GM21515 (cell line): ENCODE measurements at regions not wholly inside any gene's neighbourhood (a gene's known extent, or its start where the extent isn't known, plus 50 kb on each side); places are given as distances from the start of the nearest gene placed in this dataset.

Experiments used
- ATAC-seq: cut with Tn5 transposase; IDR thresholded peaks from one replicate; pipeline ENCODE4 v1.9.1; 2021; ENCODE audit not compliant: unreplicated experiment

DNA sequence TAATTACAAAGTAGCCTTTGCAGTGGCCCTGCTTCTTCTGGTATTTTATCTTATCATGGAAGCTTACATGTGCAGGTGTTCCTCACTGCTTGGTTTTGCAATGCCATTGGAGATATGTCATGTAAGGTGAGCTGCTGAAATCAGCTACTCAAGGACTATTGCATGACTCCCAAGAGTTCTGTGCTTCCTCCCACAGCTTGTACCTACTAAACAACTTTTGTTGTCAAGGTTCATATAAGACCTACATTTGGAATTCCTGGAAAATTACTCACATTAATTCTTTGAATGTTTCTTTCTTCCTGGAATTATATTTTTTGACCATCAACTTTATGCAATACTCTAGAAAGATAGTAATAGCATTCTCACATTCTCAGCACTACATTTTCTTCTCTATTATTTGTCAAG is 427.5 kb upstream of the HSF2 start:
- ATAC-seq, result no peak

DNA sequence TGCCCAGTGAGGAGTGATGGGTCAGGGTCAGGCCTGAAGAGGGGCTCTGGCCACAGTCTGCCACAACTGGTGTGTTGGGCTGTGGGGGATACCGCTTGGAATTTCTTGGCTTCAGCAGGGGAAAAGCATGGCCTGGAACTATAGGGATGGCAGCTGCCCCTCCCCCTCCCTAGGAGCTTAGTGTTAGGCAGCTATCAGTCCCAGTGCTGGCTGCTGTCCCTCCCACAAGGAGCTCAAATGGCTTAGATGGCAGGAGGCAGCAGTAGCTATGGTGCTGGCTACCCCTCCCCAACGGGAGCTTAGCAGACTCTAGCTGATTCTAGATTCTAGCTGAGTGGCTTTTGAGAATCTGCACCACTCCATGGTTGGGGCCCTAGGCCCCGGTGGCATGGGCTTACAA is 414.5 kb upstream of the HSF2 start:
- ATAC-seq, result no peak

DNA sequence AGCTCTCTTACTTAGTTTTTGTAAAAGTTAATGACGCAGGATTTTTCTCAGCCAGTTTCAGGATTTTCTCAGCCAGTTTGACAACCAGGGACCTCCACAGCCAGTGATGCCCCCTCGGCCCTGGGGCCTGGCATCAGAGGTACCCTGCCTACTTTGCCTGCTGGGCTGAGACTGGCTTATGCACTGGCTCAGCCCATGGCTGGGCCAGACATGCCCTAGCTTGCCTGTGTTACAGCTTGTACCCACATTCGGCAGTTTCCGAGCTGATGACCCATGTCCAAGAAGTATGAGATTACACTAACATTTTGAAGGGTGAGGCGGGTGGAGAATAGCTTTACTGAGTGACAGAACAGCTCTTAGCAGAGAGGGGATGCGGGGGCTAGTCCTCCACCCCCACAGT is 406.1 kb upstream of the HSF2 start:
- no peak for ATAC-seq

DNA sequence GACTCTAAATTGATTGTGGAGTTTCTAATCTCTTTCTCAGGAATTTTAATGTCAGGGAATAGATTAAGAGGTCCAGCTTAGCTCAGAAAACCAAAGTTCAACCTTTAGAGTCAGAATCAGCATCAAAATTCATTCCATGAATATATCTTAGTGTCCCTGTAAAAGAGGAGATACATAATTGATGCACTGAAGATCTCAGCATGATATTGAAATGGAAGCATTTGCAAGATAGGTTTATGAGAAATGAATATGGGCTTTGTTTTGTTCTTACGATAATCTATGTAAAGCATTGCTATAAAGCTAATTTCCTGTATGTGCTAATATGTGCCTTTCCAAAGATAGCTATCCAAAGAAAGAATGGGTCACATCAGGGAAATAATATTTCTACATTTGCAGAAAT is 404.5 kb upstream of the HSF2 start:
- no peak for ATAC-seq

DNA sequence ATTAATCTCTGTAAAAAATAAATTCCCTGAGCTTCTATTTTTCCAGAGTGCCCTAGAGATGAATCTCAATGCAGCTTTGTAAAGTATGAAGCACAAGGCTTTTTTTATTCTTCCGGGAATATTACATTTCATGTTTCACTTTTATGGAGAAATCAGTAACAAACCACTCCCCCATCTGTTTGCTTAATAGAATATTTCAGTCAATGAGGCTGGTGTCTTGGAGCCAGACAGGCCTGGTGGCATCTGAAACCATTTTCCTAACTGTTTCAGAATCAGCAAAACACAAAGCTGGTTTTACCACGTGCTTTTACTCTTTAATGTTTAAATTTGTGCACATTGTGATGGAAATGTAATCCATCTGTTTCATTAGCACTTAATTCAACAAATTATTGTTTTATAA is 400.8 kb upstream of the HSF2 start:
- no peak for ATAC-seq

DNA sequence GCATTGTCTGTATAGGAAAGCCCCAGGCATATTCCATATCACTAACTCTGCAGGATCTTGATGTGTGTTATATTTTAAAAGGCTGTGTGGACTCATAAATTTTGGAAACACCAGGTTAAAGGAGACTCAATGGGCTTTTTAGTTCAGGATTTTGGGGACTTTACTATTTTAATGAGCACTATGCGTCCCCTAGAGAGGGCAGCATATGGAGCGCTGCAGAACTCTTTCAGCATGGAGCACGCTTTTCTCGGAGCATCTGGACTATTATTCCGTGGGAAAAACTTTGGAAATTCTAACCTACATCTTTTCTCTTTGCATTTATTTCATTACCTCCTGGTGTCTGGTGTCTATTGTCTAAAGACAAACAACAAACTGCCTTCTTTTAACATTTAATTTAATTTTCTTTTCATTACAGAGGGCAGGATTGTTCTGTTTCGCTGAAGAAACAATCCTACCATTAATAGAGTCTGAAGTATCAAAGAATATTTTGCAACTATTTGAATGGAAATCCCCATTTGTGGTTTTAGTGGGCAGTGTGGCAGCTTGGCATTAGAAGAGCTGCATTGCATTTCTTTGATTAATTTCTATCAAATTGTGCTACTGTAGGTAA is 399.9 kb upstream of the HSF2 start:
- no peak for ATAC-seq

DNA sequence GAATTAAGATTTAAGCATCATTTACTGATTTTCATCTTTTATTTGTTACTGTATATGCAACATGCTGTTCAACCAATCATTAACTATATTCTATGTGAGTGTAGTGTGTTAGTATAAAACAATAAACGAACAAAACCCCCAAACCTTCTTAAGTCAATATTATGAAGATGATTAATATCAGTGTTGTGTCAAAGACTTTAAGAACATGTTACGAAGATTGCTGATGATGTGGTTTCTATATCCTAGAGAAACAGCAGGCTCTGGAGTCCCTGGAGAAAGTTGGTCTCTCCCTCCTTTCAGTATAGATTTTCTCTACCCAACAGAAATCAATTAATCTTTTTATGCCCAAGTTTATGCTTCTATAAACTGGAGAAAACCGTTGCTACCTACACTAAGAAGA is 393.8 kb upstream of the HSF2 start:
- no peak for ATAC-seq

DNA sequence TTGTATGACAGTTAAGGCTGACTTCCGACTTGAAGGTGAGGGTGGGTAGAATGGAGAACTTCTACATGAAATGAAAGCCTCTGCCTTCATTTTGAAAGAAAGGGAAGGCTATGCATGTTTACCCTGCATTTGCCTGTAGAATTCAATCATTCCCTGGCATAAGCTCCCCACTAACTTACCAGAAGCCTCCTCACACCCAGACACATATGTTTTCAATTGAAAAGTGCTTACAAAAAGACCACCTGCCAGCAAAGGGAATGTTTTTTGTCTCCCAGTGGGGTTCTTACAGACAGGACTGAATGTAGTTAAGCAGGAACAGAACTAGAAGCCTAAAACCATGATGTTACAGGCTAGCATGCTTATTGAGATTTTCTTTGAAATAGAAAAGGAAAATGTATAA is 392.1 kb upstream of the HSF2 start:
- ATAC-seq, result no peak

DNA sequence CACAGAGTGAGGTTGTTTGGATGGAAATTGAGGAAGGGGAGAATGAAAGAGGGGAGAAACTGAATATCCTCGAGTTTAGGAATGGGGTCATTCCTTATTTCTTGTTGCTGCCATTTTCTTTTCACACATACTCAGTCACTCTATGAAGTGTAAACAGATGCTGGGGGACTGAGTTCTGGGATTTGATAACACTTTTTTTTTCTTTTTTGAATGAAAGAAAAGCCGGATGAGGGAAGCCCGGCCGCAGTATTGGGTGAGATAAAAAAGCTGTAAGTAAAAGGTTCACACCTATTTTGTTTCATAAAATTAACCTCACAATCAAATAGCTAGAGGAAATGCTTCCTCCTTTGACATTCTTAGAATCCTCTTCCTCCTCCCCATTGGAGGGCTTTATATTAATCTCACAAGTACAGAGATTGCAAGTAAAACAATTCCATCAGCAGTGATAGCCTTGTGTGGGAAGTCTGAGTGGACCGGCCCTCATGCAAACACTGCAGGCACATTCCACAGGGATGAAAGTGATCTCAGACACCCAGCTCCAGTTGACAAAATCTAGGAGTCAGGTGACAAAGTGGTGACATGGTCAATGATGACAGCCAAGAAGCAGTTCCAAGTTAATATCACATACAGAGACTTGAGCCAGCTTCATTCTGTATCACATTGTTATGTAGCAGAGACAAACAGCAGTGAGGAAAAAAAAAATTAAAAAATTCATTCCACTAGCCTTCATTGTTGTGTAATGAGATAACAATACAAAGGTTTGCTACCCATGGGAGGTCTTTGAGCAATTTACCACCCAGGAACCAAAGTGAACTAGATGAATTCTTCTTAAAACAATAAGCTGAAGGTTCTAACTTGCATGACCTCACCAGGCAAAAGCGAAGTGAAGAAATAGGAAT is 391.1 kb upstream of the HSF2 start:
- no peak for ATAC-seq

DNA sequence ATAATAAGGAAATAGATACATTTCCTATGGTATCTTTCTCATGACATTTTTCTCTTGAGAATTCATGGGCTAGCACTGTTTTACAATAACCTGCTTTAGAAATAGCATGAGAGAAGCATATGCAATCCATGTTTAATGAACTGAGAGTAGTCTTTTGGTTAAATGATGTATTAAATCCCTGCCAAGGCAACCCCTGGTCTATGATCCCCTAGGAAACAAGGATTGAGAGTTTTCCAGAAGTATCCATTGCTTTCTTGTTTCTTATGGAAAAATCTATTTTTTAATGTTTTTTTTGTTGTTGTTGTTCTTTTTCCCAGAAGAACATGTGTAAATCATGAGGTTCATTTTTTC is 390.5 kb upstream of the HSF2 start:
- no peak for ATAC-seq

DNA sequence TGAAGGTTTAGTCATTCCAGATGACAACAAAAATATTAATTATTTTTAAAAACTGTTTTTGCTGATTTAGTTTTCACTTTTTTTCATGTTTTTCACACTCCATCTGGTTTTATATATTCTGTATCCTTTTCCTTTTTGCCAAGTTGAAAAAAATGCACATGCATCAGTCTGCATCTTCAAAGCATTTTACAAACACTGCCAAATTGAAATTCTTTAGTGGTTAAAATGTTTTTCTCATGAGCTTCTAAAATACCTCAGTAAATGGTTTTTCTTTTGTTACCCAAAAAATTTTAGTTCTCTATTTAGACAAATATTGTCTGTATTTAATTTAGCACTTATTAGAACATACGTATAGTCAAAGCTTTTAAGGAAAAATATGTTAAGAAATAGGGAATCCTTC is 386.9 kb upstream of the HSF2 start:
- ATAC-seq, result no peak

DNA sequence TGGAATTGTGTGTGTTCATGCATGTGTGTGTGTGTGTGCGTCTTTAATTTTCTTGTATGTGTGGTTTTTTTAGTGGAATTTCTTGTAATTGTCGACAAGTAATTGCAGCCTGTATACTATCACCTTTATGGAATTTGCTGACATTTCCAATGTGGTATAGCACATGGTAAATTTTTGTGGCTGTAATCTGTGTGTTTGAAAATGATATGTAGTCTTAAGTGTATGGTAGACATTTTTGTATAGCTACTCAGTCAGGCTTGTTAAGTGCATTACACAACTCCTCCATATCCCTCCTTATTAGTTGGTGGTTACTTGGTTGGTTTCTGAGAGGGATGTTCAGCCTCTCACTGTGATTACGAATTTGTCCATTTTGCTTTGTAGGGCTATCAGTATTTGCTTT is 384.5 kb upstream of the HSF2 start:
- no peak for ATAC-seq

DNA sequence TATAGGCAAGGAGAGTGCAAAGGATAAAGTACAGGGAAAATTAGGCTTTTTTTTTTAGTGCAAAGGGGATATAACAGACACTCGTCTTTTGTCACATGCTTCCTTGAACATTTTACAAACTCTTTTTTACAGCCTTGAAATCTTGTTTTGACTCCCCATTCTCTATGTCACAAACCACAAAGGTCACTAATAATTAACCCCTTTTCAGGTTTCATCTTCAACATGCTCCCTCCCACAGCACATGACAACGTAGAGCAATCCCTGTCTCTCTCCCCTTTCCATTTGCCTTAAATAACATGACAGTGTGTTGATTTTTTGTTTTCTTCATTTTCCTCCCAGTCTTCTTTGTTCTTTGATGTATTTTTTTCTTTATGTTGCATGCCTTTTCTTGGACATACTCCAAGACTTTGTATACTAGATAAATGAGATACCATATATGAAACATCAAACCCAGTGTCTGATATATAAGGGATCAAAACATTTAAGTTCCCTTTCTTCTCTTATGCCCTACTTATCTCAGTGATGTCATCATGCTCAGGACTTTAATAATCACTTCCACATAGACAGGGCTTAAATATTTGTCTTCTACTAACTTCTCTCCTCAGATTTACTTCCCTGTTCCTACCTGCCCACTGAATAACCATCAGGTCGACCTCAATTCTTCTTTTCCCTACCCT is 378.7 kb upstream of the HSF2 start:
- ATAC-seq, result peak; percentile 94

DNA sequence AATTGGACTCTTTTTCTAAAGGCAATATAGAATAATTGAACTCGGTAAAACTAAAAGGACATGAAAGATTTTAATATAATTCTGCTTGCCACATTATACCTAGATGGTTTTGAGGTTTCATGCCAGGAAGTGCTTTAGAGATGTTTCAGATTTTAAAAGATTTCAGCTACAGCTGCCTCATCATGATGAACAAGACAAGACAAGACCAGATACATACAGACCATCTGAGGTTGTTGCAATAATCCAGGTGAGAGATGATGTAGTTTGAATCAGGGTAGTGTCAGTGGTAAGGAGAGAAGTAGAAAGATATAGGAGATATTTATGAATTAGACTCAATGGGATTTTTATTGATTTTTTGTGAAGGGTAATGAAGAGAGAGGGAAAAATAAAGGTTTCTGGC is 374.3 kb upstream of the HSF2 start:
- no peak for ATAC-seq

DNA sequence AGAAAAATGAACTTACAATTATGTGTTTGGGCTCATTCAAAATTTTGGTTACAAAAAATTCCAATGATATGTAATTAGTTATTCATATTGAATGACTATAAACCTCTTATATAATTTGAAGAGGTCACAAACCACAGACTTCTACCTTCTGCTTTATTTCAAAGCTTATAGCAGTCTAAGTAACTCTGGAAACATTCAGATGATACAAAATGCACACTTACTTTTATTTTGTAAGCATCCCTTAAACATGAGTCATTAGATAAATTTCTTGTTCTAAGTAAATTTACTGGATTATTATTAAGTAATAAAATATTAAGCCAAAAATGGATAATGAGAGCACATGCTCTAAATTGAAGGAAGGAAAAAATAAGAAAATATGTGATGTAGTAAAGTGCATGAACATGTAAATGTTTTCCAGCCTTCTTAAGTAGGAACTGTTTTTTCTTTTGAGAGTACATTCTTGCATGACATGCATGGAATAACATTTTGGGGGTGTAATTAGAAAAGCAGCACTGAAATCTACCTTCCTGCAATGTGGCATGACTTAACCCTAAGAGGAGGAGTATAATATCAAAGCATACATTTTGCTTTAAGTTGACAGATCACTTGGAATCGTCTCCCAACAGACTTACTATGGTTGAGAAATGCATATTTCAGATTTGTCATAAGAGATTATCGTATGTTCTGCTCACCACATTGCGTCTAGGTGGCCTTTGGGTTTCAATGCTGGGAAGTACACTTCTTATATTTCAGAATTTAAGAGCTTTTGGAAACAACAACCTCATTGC is 372.7 kb upstream of the HSF2 start:
- no peak for ATAC-seq

DNA sequence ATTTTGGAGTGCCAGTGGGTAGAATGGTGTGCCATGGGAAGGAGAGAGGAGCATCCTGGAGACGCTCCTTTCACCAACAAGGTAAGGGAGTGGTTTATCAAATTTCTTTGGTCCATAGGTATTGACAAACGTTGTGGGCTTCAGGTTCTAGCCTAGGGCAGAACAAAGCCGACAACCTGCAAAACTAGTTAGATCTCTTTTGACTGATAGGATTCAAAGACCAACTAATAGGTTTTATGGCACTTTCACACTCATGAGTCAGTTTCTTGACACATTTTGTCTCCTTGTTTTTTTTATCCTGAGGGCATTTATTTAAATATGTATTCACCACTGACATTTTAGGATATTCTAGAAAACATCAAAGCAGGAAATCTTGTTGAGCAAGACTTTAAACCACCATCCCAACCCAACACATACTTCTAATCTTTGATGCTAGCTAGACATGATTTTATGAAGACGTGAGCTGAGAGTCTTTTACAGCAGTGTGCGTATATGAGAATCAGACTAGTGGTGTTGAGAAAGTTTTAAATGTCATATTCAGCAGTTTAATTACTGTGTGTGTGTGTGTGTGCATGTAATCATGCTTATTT is 370.4 kb upstream of the HSF2 start:
- ATAC-seq, result no peak

DNA sequence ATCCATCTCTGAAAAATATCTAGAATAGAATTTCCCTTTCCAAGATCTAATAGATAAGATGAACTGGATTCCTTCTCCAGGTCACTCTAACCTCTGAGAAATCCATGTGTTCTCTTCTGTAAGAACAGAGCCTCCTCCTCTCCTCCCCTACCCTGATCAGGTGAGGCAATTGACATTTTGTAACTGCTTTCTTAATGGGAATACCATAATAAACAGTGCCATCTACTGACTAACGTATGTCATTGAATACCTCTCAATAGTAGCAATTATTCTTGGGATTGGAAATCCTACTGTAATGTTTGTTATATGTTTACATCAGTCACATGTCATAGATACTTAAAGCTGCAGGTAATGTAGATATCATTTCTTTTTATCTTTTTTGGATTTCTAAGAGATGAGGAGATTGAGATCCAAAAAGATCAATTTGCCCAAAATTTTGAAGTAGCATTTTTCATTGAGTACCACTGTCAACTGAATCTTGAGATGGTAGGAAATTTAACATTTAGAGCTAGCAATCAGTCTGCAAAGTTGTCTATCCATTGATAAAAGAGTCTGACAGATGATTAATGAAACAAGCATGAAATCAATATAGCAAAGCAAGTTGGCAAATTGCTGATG is 365.8 kb upstream of the HSF2 start:
- ATAC-seq, result peak; percentile 86

DNA sequence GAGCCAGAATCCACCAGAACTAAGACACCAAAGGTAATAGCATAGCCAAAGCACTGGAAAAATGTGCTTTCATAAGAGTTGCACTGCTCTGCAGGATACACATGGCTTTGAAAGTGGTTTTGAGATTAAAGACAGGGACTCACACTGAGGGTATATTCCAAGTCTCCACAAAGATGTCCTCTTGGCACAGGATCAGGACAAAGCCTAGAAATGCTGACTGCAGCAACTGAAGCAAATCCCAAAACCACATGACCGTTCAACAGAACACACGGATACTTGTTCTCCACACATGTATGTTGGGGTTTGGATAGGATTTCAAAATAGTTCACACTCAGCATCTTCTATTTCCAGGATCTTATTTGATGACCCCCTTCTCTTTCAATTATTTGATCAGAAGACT is 364.3 kb upstream of the HSF2 start:
- ATAC-seq, result no peak

DNA sequence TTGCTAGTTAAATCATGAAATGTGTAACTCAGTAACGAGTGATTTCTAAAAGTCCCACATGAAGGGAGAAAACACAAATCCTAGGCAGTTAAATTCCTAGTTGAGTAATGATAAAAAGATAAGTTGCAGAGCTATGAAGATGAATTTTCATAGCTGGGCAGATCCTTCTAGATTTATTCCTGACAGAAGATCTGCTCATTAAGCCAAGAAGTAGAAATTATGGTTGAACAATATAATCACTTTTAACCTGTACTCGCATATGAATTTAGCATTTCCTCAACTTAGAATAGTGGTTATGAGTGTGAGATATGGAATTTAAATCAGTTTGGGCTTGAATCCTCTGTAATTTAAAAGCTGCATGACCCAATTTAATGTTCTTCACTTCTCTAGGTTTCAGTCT is 359.2 kb upstream of the HSF2 start:
- ATAC-seq, result no peak

DNA sequence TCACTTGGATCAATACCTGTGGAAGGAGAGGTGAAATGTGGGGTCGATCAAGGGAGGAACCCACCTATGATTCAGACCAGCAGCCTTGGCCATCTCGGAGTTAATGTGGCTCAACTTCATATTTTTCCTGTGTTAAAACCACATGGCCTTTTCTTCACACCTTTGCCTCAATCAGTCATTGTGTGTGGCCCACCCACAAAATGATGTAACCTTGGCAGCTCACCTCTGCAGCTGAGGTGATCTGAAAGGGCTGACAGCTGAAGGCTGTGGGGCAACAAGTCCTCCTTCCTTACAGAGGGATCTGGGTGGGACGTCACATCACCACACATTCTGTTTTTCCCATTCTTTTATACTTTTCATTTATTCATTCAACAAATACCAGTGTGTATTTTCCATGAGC is 357.1 kb upstream of the HSF2 start:
- ATAC-seq, result no peak
